ENCODE measurements at regions not wholly inside any gene's neighbourhood (a gene's known extent, or its start where the extent isn't known, plus 50 kb on each side); places are given as distances from the start of the nearest gene placed in this dataset.

DNA sequence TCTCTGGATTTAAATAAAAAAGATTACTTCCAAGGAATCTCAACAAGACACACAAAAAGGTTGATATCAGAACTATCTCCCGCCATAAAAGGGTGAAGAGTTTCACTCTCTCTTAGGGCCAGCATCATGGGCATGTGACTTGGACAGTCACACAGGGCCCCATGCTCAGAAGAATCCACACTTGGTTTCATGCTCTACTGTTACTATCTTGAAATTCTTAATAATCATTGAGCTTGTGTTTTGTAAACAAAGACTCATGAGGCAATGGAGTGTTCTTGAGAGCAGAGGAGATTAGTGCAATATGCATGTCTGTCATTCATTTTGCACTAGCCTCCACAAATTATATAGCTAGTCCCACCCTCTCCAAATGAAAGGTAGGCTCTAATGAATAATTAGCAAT, 58.4 kb downstream of the HMHB1 start:
- Histone ChIP-seq H3K36me3 (ENCODE audit: control insufficient read depth in 2 of 2, insufficient read depth in 1 of 2, low read length in 2 of 2) (no peaks in the 10 kb centered on the region), H3K4me3 (ENCODE audit: low read depth, low read length) (no peak overlapping the region), H3K4me1 (ENCODE audit: control insufficient read depth, insufficient read depth, low read length) (peaks cover 4% of the 10 kb centered on the region; the same call in 1 of the 2 replicates), H3K27ac (ENCODE audit: extremely low read depth, low read depth, low read length) (no peak overlapping the region), H3K9me3 (ENCODE audit: control insufficient read depth, insufficient read depth, low read depth, low read length) (no peaks in the 10 kb centered on the region)
- no peak for TF ChIP-seq ZNF169 (tag by site-specific recombination; IDR thresholded peaks at IDR 0.05)
- no peak for TF ChIP-seq ZNF266 (tag by site-specific recombination; IDR thresholded peaks at IDR 0.05; ENCODE audit: low read depth)
- TF ChIP-seq ZSCAN4 (tag by site-specific recombination; IDR thresholded peaks at IDR 0.05), result no peak
- TF ChIP-seq ZNF19 (tag by site-specific recombination; IDR thresholded peaks at IDR 0.05; ENCODE audit: low read depth), result no peak
- TF ChIP-seq ZSCAN23 (tag by site-specific recombination; IDR thresholded peaks at IDR 0.05), result no peak
- TF ChIP-seq, protein P1, sequence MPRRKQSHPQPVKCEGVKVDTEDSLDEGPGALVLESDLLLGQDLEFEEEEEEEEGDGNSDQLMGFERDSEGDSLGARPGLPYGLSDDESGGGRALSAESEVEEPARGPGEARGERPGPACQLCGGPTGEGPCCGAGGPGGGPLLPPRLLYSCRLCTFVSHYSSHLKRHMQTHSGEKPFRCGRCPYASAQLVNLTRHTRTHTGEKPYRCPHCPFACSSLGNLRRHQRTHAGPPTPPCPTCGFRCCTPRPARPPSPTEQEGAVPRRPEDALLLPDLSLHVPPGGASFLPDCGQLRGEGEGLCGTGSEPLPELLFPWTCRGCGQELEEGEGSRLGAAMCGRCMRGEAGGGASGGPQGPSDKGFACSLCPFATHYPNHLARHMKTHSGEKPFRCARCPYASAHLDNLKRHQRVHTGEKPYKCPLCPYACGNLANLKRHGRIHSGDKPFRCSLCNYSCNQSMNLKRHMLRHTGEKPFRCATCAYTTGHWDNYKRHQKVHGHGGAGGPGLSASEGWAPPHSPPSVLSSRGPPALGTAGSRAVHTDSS (tag by site-specific recombination; IDR thresholded peaks at IDR 0.05), result no peak
- no peak for TF ChIP-seq ZNF335 (tag by site-specific recombination; conservative IDR thresholded peaks at IDR 0.05)
- CTCF ChIA-PET, result interaction anchor here (0.6 to 1.1 kb wide), 4 partner anchors 9 to 888 kb away, joined by 3 to 5 read pairs (median 3); no protein-coding TSS in a partner anchor
- POLR2A ChIA-PET, result no interaction called here

GRCh38 chr5:143870871-143871632, 59.1 kb downstream of the HMHB1 start:
- Histone ChIP-seq H3K9me3 (ENCODE audit: control insufficient read depth, insufficient read depth, low read depth, low read length) (no peaks in the 10 kb centered on the region), H3K4me1 (ENCODE audit: control insufficient read depth, insufficient read depth, low read length) (peaks cover 2% of the 10 kb centered on the region; the same call in 1 of the 2 replicates), H3K36me3 (ENCODE audit: control insufficient read depth in 2 of 2, insufficient read depth in 1 of 2, low read length in 2 of 2) (no peaks in the 10 kb centered on the region), H3K27ac (ENCODE audit: extremely low read depth, low read depth, low read length) (no peak overlapping the region), H3K4me3 (ENCODE audit: low read depth, low read length) (no peak overlapping the region)
- TF ChIP-seq ZNF23 (tag by site-specific recombination; IDR thresholded peaks at IDR 0.05; ENCODE audit: borderline replicate concordance) (no peak), ZNF791 (tag by site-specific recombination; IDR thresholded peaks at IDR 0.05) (no peak), ZNF768 (tag by site-specific recombination; IDR thresholded peaks at IDR 0.05) (no peak), ZNF658 (tag by site-specific recombination; IDR thresholded peaks at IDR 0.05) (no peak), SP3 (tag by site-specific recombination; IDR thresholded peaks at IDR 0.05) (no peak), ZNF660 (tag by site-specific recombination; IDR thresholded peaks at IDR 0.05) (no peak), ZFHX2 (tag by site-specific recombination; conservative IDR thresholded peaks at IDR 0.05) (no peak), ZFP41 (tag by site-specific recombination; IDR thresholded peaks at IDR 0.05; ENCODE audit: borderline replicate concordance) (no peak), KLF10 (tag by site-specific recombination; IDR thresholded peaks at IDR 0.05) (no peak), HIC1 (tag by site-specific recombination; IDR thresholded peaks at IDR 0.05) (no peak), OSR2 (tag by site-specific recombination; IDR thresholded peaks at IDR 0.05) (no peak), GLI2 (tag by site-specific recombination; IDR thresholded peaks at IDR 0.05; ENCODE audit: borderline replicate concordance, low read depth) (no peak), ZEB2 (tag by site-specific recombination; IDR thresholded peaks at IDR 0.05) (no peak), ZNF354C (tag by site-specific recombination; IDR thresholded peaks at IDR 0.05; ENCODE audit: borderline replicate concordance, low read depth) (no peak)
- CTCF ChIA-PET, result interaction anchor here (0.8 to 1.1 kb wide), 3 partner anchors 8 to 889 kb away, joined by 3 to 5 read pairs (median 3); no protein-coding TSS in a partner anchor
- POLR2A ChIA-PET, result no interaction called here
